Testis (tissue), 2 donors: ENCODE measurements at regions not wholly inside any gene's neighbourhood (a gene's known extent, or its start where the extent isn't known, plus 50 kb on each side); places are given as distances from the start of the nearest gene placed in this dataset.

Experiments
- DNase-seq: peaks from one replicate; pipeline ENCODE4 v3.0.0-alpha.2; 2019
- H3K27ac ChIP-seq, 2 donors: fragments of 200-600 bp; sonication (generic); one replicate each; pipeline ENCODE4 v1.5.1; 2019
- H3K27me3 ChIP-seq: fragments of 200-600 bp; sonication (generic); one replicate; pipeline ENCODE4 v1.5.1; 2019
- H3K36me3 ChIP-seq: fragments of 200-600 bp; sonication (generic); one replicate; pipeline ENCODE4 v1.5.1; 2017; ENCODE audit warnings: low read depth; ENCODE audit errors: missing control alignments
- H3K4me1 ChIP-seq: fragments of 200-600 bp; sonication (generic); one replicate; pipeline ENCODE4 v1.5.1; 2019
- H3K4me3 ChIP-seq, 2 donors: fragments of 200-600 bp; sonication (generic); one replicate each; pipeline ENCODE4 v1.5.1; 2017 to 2019
- H3K9me3 ChIP-seq: fragments of 200-600 bp; sonication (generic); one replicate; pipeline ENCODE4 v1.5.1; 2017
- CTCF ChIP-seq, 3 experiments: fragments of 450-650 bp in 2 of 3; fragments of 200-600 bp in 1 of 3; sonication (generic) in 1 of 3; IDR thresholded peaks; one replicate each; pipeline ENCODE4 v1.5.1; 2016 to 2019; ENCODE audit warnings: antibody characterized with exemption in 3 of 3, mild to moderate bottlenecking in 2 of 3, moderate library complexity in 1 of 3
- POLR2A ChIP-seq: fragments of 450-650 bp; IDR thresholded peaks from one replicate; pipeline ENCODE4 v1.6.1; 2017; ENCODE audit warnings: antibody characterized with exemption, mild to moderate bottlenecking, moderate library complexity
- WGBS, 2 donors: methylation state at CpG; one replicate each; pipeline ENCODE4 v1.1.5; 2018; 5-methylcytosine and 5-hydroxymethylcytosine counted together
- intact Hi-C: fragments of 100-400 bp; cut with DNase I; formaldehyde crosslinking; loops from one replicate; pipeline ENCODE4 v1.15.1; 2023; ENCODE audit warnings: low total_unique reads

- Histone ChIP-seq H3K27me3 (no peaks in the 10 kb centered on the region), H3K4me3 (no peak overlapping the region), H3K36me3 (no peaks in the 10 kb centered on the region), H3K27ac (no peak overlapping the region), H3K9me3 (no peaks in the 10 kb centered on the region), H3K4me1 (no peaks in the 10 kb centered on the region)
- 67 to 73% methylated on average over 2 of the region's 2 CpGs for WGBS, 2 donors
- no peak for TF ChIP-seq CTCF (IDR thresholded peaks at IDR 0.05)
- no peak for TF ChIP-seq POLR2A
- intact Hi-C loops: no loop called here
- peak; percentile 42 for DNase-seq
Measured at GRCh38 chr11:128323381-128323780, 264.0 kb downstream of the ETS1 start.

GRCh38 chr11:128318856-128319474 is 268.4 kb downstream of the ETS1 start:
- Histone ChIP-seq H3K27ac (no peak overlapping the region), H3K9me3 (no peaks in the 10 kb centered on the region), H3K36me3 (no peaks in the 10 kb centered on the region), H3K4me1 (no peaks in the 10 kb centered on the region), H3K27me3 (no peaks in the 10 kb centered on the region), H3K4me3 (no peak overlapping the region)
- intact Hi-C loops: no loop called here
- WGBS, 2 donors: 81 to 86% methylated on average over 8 of the region's 8 CpGs
- TF ChIP-seq POLR2A (no peak), CTCF (IDR thresholded peaks at IDR 0.05) (no peak)
- no peak for DNase-seq

DNA sequence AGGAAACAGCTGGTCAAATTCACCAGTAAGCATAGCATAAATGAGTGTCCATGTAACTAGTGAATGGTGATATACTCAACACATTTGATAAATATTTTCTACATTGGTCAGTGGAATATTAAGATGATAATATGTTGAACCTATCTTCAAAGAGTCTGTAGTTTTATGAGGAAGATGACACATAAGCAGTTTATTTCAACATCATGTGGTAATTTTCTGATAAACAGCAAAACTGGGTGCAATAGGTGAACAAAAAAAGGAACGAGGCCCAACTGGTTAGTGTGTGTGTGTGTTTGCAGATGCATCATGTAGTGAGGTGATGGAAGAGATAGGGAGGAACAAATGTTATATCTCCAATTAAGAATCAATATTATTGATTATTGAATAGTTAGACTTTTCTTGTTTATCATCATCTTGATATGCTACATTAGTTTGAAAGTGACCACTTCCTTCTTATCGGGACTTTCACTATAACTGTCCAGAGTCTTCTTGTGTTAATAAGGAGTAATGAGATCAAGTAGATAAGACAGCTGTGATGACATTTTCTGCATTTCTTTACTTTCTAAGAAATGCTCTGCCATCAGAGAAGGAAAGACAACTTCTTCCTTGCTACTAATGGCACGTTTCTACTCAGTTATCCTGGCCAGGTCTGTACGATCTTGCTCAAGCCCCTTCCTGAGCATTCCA is 270.7 kb downstream of the ETS1 start:
- intact Hi-C loops: no loop called here
- H3K4me1 ChIP-seq: no peaks in the 10 kb centered on the region
- TF ChIP-seq POLR2A: no peak
- TF ChIP-seq CTCF (IDR thresholded peaks at IDR 0.05): no peak
- no peaks in the 10 kb centered on the region for H3K36me3 ChIP-seq
- no peaks in the 10 kb centered on the region for H3K9me3 ChIP-seq
- H3K27me3 ChIP-seq: no peaks in the 10 kb centered on the region
- 77 to 85% methylated on average over 4 of the region's 4 CpGs for WGBS, 2 donors
- no peak overlapping the region for H3K27ac ChIP-seq
- DNase-seq: no peak
- no peak overlapping the region for H3K4me3 ChIP-seq

- DNase-seq: no peak
Measured at GRCh38 chr11:128315933-128316332, 271.4 kb downstream of the ETS1 start.

More at GRCh38 chr11:128315933-128316332, 271.4 kb downstream of the ETS1 start:
- TF ChIP-seq POLR2A: no peak
- TF ChIP-seq CTCF (IDR thresholded peaks at IDR 0.05): no peak
- H3K9me3 ChIP-seq: no peaks in the 10 kb centered on the region
- no peaks in the 10 kb centered on the region for H3K4me1 ChIP-seq
- intact Hi-C loops: no loop called here
- H3K4me3 ChIP-seq: no peak overlapping the region
- 84 to 89% methylated on average over 3 of the region's 3 CpGs for WGBS, 2 donors
- H3K27me3 ChIP-seq: no peaks in the 10 kb centered on the region
- H3K36me3 ChIP-seq: no peaks in the 10 kb centered on the region
- H3K27ac ChIP-seq: no peak overlapping the region
